ENCODE measurements at regions not wholly inside any gene's neighbourhood (a gene's known extent, or its start where the extent isn't known, plus 50 kb on each side); places are given as distances from the start of the nearest gene placed in this dataset.
"Not testable (repeated sequence)": the region's sequence is repeated elsewhere in the genome, so short reads cannot be mapped to it uniquely, and the experiment has no call there.

GRCh38 chr4:66804979-66805378 is 740.3 kb downstream of the CENPC start:
- ATAC-seq (no peak), DNase-seq (no peak)
- no peak overlapping the region for H3K4me3 Mint-ChIP-seq
- CTCF ChIA-PET = no interaction called here
- no peak overlapping the region for H3K27ac Mint-ChIP-seq
- H3K4me1 Mint-ChIP-seq = no peaks in the 10 kb centered on the region
- H3K36me3 Mint-ChIP-seq = no peaks in the 10 kb centered on the region
- no peaks in the 10 kb centered on the region for H3K27me3 Mint-ChIP-seq
- H3K9me3 Mint-ChIP-seq (ENCODE audit: low read depth) = peaks cover 3% of the 10 kb centered on the region

DNA sequence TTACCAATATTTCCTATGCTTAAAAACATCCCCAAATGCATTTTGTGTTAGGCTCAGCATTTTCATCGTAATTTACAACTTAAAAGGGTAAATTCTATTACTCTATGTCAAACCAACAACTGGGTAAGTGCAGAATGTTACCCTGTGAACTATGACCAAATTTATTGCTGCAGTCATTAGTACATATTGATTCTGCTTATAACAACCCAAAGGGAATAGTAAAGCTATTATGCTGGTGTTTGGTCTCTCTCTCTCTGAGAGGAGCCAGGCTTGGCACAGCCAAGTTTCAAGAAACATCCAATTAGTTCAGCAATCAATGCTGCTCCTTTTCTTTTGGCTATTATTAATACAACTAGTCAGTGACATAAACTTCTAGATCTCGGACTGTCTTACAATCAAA is 747.7 kb downstream of the CENPC start:
- Mint-ChIP-seq H3K36me3 (no peaks in the 10 kb centered on the region), H3K27ac (no peak overlapping the region), H3K4me1 (no peaks in the 10 kb centered on the region), H3K9me3 (ENCODE audit: low read depth) (peaks cover 2% of the 10 kb centered on the region), H3K4me3 (no peak overlapping the region), H3K27me3 (no peaks in the 10 kb centered on the region)
- CTCF ChIA-PET = no interaction called here
- DNase-seq = no peak
- no peak for ATAC-seq

DNA sequence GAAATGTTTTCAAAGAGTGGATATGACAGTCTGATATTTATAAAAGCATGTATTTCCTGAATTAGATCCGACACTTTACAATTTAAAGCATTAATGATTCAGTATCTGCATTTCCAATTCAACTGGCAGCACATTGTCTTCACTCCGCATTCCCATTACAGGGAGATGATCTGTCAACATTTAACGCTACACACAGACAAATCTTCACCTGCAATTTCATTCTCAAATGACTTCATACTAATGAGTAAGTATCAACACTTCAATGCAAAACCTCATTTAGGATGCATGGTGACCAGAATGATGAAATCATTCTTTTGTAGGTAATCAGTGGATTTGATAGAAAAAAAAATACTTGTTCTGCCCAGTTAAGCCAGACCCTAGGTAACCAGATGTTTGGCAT is 749.6 kb downstream of the CENPC start:
- no peaks in the 10 kb centered on the region for H3K36me3 Mint-ChIP-seq
- ATAC-seq (no peak), DNase-seq (no peak)
- no peaks in the 10 kb centered on the region for H3K27me3 Mint-ChIP-seq
- CTCF ChIA-PET = no interaction called here
- no peak overlapping the region for H3K4me3 Mint-ChIP-seq
- H3K9me3 Mint-ChIP-seq (ENCODE audit: low read depth) = peaks cover 5% of the 10 kb centered on the region
- no peak overlapping the region for H3K27ac Mint-ChIP-seq
- no peaks in the 10 kb centered on the region for H3K4me1 Mint-ChIP-seq

- Mint-ChIP-seq H3K27me3 (no peaks in the 10 kb centered on the region), H3K4me3 (no peak overlapping the region), H3K36me3 (no peaks in the 10 kb centered on the region), H3K9me3 (ENCODE audit: low read depth) (peaks cover 5% of the 10 kb centered on the region), H3K27ac (no peak overlapping the region), H3K4me1 (no peaks in the 10 kb centered on the region)
- CTCF ChIA-PET = interaction anchor here (0.7 kb wide), 1 partner anchor 16 kb away, joined by 3 read pairs; no protein-coding TSS in a partner anchor
- DNase-seq (no peak), ATAC-seq (no peak)
Measured at GRCh38 chr4:66794390-66795034, 750.8 kb downstream of the CENPC start.

- ATAC-seq (no peak), DNase-seq (no peak)
- CTCF ChIA-PET = no interaction called here
- no peaks in the 10 kb centered on the region for H3K27me3 Mint-ChIP-seq
- H3K4me1 Mint-ChIP-seq = no peaks in the 10 kb centered on the region
- H3K27ac Mint-ChIP-seq = no peak overlapping the region
- H3K4me3 Mint-ChIP-seq = no peak overlapping the region
- peaks cover 5% of the 10 kb centered on the region for H3K9me3 Mint-ChIP-seq (ENCODE audit: low read depth)
- H3K36me3 Mint-ChIP-seq = no peaks in the 10 kb centered on the region
Measured at GRCh38 chr4:66791686-66792085, 753.6 kb downstream of the CENPC start.

GRCh38 chr4:66785479-66785878 is 759.8 kb downstream of the CENPC start:
- no peaks in the 10 kb centered on the region for H3K4me1 Mint-ChIP-seq
- no peak for ATAC-seq
- H3K36me3 Mint-ChIP-seq = no peaks in the 10 kb centered on the region
- H3K4me3 Mint-ChIP-seq = no peak overlapping the region
- no peak overlapping the region for H3K27ac Mint-ChIP-seq
- no peaks in the 10 kb centered on the region for H3K9me3 Mint-ChIP-seq (ENCODE audit: low read depth)
- CTCF ChIA-PET = no interaction called here
- H3K27me3 Mint-ChIP-seq = no peaks in the 10 kb centered on the region
- no peak for DNase-seq

DNA sequence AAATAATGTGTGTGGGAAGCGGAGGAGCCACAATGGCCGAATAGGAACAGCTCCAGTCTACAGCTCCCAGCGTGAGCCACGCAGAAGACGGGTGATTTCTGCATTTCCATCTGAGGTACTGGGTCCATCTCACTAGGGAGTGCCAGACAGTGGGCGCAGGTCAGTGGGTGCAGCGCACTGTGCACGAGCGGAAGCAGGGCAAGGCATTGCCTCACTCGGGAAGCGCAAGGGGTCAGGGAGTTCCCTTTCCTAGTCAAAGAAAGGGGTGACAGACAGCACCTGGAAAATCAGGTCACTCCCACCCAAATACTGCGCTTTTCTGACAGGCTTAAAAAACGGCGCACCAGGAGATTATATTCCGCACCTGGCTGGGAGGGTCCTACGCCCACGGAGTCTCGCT is 762.6 kb downstream of the CENPC start:
- CTCF ChIA-PET; DNase-seq; H3K27ac Mint-ChIP-seq; H3K4me1 Mint-ChIP-seq; H3K36me3 Mint-ChIP-seq; ATAC-seq; H3K4me3 Mint-ChIP-seq; H3K9me3 Mint-ChIP-seq (ENCODE audit: low read depth); H3K27me3 Mint-ChIP-seq: not testable (repeated sequence)

DNA sequence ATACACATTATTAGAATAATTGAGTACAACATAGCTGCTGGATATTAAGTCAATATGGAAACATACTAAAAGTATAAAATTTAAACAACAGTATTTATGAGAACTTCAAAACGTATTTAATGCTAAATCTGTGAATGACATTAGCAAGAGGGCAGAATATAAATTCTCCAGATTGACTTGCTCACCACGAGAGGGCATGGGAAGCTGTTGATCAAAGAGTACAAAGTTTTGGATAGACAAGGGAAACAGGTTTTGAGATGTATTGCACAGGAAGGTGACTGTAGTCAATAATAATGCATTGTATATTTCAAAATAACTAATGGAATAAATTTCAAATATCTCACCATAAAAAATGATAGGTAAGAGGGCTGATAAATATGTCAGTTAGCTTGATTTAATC is 768.2 kb downstream of the CENPC start:
- Mint-ChIP-seq H3K4me3 (no peak overlapping the region), H3K9me3 (ENCODE audit: low read depth) (peaks cover 6% of the 10 kb centered on the region), H3K4me1 (no peaks in the 10 kb centered on the region), H3K27me3 (no peaks in the 10 kb centered on the region), H3K36me3 (no peaks in the 10 kb centered on the region), H3K27ac (no peak overlapping the region)
- ATAC-seq (no peak), DNase-seq (no peak)
- CTCF ChIA-PET = interaction anchor here (0.6 kb wide), 1 partner anchor 35 kb away, joined by 3 read pairs; no protein-coding TSS in a partner anchor

DNA sequence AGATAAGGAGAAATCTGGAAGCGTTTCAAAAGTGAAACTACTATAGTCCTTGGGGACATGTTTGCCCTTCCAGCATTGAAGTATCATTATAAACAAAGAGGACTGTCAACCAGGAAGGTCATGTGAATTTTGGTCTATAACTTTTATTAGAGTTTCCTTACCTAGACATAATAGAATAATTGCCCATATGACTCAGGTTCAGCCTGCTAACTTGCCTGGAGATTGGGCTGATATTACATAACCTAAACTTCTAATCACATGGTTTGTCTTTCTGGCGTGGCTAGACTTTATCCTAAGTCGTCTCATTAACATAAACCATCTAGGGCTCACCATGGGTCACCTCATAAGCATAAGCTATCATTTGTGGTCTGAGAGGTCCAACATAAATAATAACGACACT is 775.9 kb downstream of the CENPC start:
- H3K27ac Mint-ChIP-seq = no peak overlapping the region
- H3K27me3 Mint-ChIP-seq = no peaks in the 10 kb centered on the region
- no peaks in the 10 kb centered on the region for H3K36me3 Mint-ChIP-seq
- no peak overlapping the region for H3K4me3 Mint-ChIP-seq
- H3K4me1 Mint-ChIP-seq = no peaks in the 10 kb centered on the region
- DNase-seq (no peak), ATAC-seq (no peak)
- CTCF ChIA-PET = no interaction called here
- H3K9me3 Mint-ChIP-seq (ENCODE audit: low read depth) = no peaks in the 10 kb centered on the region

DNA sequence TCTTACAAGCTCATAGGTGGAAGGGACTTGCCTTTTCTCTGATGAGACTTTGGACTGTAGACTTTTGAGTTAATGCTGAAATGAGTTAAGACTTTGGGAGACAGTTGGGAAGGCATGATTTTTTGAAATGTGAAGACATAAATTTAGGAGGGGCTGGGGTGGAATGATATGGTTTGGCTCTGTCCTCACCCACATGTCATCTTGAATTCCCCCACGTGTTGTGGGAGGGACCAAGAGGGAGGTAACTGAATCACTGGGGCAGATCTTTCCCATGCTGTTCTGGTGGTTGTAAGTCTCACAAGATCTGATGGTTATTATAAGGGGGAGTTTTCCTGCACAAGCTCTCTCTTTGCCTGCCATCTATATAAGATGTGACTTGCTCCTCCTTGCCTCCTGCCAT is 777.9 kb downstream of the CENPC start:
- Mint-ChIP-seq H3K27ac (no peak overlapping the region), H3K4me1 (no peaks in the 10 kb centered on the region), H3K27me3 (no peaks in the 10 kb centered on the region), H3K36me3 (no peaks in the 10 kb centered on the region), H3K4me3 (no peak overlapping the region), H3K9me3 (ENCODE audit: low read depth) (no peaks in the 10 kb centered on the region)
- DNase-seq (no peak), ATAC-seq (no peak)
- CTCF ChIA-PET = no interaction called here

GRCh38 chr4:66766557-66766956 is 778.7 kb downstream of the CENPC start:
- ATAC-seq (no peak), DNase-seq (no peak)
- CTCF ChIA-PET = no interaction called here
- Mint-ChIP-seq H3K9me3 (ENCODE audit: low read depth) (no peaks in the 10 kb centered on the region), H3K27me3 (no peaks in the 10 kb centered on the region), H3K36me3 (no peaks in the 10 kb centered on the region), H3K4me1 (no peaks in the 10 kb centered on the region), H3K27ac (no peak overlapping the region), H3K4me3 (no peak overlapping the region)

DNA sequence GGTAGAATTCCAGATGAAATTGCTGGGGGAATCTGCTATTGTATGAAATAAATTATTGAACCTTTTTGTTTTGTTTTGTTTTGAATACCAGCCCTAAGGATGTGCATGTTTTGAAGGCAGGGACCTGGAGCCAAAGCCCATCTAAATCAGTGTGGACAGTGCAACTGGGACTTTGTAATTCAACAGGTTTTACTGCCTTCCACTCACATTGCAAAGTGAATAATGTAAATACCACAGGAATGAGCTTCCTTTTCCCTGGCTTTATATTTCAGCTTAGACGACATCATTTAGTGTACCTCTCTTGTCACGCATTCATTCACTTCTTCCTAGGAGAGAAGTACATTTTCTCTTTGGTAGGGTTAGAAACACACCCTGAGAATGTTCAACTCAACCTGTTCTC is 795.0 kb downstream of the CENPC start:
- Mint-ChIP-seq H3K27ac (no peak overlapping the region), H3K4me1 (no peaks in the 10 kb centered on the region), H3K9me3 (ENCODE audit: low read depth) (peaks cover 2% of the 10 kb centered on the region), H3K36me3 (no peaks in the 10 kb centered on the region), H3K27me3 (no peaks in the 10 kb centered on the region), H3K4me3 (no peak overlapping the region)
- ATAC-seq (no peak), DNase-seq (no peak)
- CTCF ChIA-PET = no interaction called here

DNA sequence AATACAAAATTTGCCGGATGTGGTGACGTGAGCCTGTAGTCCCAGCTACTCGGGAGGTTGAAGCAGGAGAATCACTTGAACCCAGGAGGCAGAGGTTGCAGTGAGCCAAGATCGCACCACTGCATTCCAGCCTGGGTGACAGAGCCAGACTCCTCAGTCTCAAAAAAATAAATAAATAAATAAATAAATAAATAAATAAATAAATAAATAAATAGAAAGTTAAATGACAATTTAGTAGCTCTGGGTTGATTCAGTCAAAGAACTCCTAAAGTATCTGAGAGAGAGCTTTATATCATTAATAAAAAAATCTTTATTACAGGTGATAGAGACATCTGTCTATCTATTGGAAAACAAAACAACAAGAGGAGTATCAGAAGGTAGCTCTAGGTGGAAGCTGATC is 798.4 kb downstream of the CENPC start:
- DNase-seq; H3K9me3 Mint-ChIP-seq (ENCODE audit: low read depth); H3K36me3 Mint-ChIP-seq; H3K27me3 Mint-ChIP-seq; H3K27ac Mint-ChIP-seq; CTCF ChIA-PET; H3K4me3 Mint-ChIP-seq; H3K4me1 Mint-ChIP-seq; ATAC-seq: not testable (repeated sequence)

DNA sequence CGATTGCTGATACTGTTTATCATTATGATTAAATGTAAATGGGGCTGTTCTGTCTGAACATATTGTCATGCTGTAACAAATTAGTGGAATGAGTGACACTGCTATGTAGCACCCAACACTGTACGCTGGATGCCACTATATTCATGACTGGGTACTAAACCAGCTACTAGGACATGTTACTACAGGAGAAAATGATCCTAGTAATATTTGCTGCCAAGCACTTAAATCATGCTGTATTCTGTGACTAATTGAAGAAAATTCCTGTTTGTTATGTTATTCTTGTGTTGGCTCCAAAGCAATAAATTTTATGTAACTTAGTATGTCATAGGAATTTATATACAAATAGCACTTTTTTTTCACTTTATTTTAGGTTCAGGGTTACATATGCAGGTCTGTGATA is 804.2 kb downstream of the CENPC start:
- CTCF ChIA-PET = no interaction called here
- no peak overlapping the region for H3K4me3 Mint-ChIP-seq
- H3K27ac Mint-ChIP-seq = no peak overlapping the region
- no peaks in the 10 kb centered on the region for H3K27me3 Mint-ChIP-seq
- H3K4me1 Mint-ChIP-seq = no peaks in the 10 kb centered on the region
- ATAC-seq = no peak
- no peak for DNase-seq
- H3K36me3 Mint-ChIP-seq = no peaks in the 10 kb centered on the region
- H3K9me3 Mint-ChIP-seq (ENCODE audit: low read depth) = peaks cover 2% of the 10 kb centered on the region

GRCh38 chr4:66736606-66737005 is 808.7 kb downstream of the CENPC start:
- Mint-ChIP-seq H3K27ac (no peak overlapping the region), H3K4me1 (no peaks in the 10 kb centered on the region), H3K36me3 (no peaks in the 10 kb centered on the region), H3K27me3 (no peaks in the 10 kb centered on the region), H3K9me3 (ENCODE audit: low read depth) (peaks cover 6% of the 10 kb centered on the region), H3K4me3 (no peak overlapping the region)
- DNase-seq = no peak
- CTCF ChIA-PET = no interaction called here
- no peak for ATAC-seq

Measured in activated CD8-positive, alpha-beta memory T cell treated with anti-CD3 and anti-CD28 coated beads, Interleukin-2, amount 10 ng/mL, durations not matched to agents 7 days and 5 days (primary cell).